GM18861 (cell line): ENCODE measurements at regions not wholly inside any gene's neighbourhood (a gene's known extent, or its start where the extent isn't known, plus 50 kb on each side); places are given as distances from the start of the nearest gene placed in this dataset.

Experiments
- ATAC-seq: cut with Tn5 transposase; IDR thresholded peaks from one replicate; pipeline ENCODE4 v1.9.1; 2021; ENCODE audit not compliant: unreplicated experiment

DNA sequence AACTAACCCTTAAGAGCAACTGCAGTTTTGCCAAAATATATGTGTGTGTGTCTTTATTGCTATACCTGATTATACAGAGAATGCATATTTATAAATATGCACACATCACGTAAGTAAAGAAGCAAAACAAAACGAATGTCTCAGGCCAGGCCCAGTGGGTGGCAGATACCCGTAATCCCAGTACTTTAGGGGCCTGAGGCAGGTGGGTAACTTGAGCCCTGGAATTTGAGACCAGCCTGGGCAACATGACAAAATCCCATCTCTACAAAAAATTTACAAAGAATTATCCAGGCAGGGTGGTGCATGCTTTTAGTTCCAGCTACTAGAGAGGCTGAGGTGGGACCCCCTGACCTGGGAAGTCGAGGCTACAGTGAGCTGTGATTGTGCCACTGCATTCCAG is 745.3 kb downstream of the SATB2 start:
- ATAC-seq, result no peak

DNA sequence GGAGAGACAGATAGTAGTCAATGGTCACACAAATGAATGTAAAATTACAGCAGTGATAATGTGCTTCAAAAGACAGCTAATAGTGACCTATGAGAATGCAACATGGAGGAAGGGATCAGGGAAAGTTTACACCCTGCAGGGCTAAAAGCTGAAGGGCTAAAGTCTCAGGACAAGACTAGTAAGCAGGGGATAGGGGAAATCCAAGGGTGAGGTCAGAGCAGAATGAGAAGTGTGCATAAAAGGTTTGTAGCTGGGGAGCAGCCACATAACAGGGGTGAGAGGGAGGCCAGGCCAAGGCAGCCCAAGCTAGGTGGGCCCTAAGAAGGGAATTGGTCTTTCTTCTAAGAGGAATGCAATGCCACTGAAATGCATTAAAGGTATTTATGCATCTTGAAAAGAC is 746.3 kb downstream of the SATB2 start:
- no peak for ATAC-seq

DNA sequence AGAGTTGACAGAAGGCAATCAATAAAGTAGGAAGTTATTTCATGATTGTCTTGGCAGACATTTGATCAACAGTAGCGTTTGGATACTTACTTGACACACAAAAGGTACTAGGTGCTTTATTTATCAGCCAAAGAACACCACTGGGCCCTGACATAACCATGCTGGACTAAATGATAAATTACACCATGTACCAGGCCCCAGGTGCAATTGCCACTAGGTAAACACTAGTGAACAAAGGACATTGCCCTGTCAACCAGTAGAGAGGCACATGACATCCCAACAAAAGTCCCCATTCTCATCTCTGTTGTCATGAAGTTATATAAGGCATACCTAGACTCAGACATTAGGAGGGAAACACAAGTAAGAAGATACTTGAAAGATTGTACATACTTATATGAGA is 747.2 kb downstream of the SATB2 start:
- no peak for ATAC-seq

DNA sequence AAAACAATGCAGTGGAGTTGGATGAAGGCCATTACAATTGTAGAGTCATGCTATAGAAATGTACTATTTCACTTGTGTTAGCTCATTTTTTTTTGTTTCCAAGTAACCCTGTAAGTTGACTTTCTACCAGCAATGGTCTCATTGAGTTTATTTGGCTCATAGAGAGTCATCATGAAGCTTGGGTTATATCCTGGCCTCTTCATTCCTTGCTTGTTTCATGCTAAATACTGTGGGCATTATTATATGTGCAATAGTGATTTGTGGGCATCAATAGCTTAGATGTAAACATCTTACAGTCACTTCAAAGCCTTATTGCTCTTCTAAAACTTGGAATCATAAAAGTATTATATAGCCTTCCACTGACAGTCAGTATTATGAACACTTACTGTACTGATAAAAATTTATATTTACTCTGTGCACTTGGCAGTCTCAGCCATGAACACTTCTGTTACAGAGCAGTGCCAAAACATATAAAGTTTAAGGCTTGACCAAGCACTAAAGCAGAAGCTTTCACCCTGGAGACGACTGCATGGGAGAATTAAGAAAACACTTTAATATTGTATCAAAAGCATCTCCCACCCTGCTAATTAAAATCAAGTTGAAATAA is 751.2 kb downstream of the SATB2 start:
- ATAC-seq, result no peak

DNA sequence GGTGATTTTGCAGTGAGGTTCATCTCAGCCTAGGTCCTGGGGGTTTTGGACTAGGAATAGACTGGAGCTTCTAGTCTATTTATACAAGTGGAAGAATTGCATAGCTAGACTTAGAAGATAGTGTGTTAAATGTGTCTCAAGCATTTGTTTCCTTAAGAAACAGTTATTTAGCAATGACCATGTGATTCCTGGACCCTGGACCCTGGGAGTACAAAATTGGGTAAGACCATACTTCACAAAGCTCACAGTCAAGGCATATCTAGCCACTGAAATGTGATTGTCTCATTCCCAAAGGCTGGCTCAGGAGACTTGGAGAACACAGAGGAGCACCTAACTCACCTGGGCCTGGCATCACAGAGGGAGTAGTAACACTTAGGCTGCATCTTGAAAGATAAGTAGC is 754.5 kb downstream of the SATB2 start:
- no peak for ATAC-seq

DNA sequence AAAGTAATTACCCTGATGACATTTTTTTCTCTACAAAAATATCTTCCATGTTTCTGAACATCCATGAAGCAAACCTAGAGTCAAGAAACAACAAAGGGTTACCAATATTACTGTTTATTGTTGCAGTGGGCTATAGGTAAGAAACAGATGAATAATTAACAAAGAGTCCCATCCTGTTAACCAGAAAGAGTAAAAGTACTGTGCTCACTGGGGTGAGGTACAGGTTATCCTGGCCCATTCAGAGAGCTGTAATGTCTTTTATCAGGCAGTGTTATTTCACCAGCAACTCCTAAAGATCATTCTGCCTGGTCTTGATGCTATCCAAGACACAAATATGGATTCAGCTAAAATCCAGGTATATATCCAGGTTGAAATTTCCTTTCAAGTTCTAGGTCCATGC is 754.9 kb downstream of the SATB2 start:
- ATAC-seq, result peak; percentile 50

DNA sequence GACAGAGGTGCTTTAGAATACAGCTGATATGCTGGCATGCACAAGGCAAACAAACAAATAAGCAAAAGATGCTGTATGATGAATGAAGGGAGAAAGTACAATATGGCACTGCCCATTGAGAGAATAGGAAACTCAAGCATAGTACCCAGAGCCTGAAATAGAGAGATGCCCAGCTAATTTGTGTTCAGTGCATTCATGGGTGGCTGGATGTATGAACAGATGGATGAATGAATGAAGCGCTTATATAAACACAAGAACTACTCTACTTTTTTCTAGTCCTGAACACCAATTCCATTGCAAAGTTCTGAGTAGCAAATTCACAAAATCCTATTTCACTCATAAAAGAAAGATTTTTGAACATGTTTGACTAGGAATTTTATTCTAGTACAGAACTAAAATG is 756.3 kb downstream of the SATB2 start:
- no peak for ATAC-seq

DNA sequence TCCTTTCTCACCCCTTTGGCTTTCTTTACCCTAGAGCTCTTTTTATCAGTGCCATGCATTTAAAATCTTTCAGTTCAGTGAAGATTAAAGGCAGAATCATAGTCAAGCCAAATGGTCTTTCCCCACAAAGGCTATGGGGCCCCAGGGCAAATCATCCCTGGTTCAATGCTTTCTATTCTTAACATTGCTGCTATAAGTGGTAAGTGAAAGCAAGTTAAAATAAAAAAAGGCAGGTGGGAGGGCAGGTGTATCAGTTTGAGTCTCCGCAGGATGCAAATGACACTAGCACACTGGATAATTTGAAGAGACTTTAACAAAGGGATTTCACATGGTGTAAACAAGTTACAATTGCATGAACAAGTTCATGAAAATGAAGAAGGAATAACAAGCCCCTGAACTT is 757.4 kb downstream of the SATB2 start:
- ATAC-seq, result no peak

DNA sequence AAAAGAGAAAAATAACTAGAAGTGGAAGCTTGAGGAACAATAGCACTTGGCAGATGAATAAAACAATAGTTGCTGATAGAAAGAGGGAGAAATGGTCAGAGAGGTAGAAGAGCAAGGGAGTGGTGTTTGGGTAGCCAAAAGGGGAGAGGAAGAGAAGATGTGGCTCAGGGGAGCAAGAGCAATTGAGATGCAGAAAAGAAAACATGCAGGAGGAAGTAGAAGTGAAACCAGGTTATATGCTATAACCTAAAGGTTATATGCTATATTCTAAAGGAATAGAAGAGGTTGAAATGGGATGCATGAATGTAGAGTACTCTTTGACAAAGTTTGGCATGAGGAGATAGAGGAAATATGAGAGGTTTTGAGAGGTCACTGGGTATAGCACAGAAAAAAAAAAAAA is 759.5 kb downstream of the SATB2 start:
- ATAC-seq, result no peak

DNA sequence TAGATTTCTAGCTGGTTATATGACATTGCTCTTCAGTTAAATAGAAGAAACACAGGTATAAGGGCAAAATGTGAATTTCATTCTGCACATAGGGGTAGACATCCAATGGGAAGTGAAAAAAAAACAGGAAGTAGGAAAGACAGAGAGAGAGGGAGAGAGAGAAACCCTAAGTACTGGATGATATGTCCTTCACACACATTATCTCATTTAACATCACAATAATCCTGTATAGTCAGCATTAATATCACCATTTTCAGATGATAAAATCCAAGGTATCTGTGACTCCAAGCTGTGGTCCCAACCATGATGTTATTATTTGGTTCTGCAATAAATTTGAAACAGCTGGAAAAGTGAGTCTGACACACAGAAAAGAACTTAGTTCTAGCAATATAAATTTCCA is 759.9 kb downstream of the SATB2 start:
- ATAC-seq, result no peak

DNA sequence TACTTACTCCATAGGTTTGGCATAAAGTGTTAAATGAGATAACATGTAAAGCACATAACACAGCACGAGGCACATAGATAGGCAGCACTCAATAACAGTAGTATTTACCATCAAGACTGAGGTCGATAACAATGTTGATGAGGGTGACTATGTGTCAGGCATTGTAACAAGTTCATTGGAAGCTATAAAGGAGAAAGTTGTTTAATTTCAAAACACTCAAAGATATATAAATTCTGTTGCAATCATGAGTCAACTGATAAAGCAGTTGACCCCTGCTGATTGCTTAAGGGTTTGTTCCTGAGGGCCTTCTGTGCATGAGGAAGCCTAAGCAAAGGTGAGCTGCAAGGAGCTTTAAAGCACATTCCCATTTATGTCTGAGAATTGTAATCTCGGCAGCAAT is 760.5 kb downstream of the SATB2 start:
- no peak for ATAC-seq

DNA sequence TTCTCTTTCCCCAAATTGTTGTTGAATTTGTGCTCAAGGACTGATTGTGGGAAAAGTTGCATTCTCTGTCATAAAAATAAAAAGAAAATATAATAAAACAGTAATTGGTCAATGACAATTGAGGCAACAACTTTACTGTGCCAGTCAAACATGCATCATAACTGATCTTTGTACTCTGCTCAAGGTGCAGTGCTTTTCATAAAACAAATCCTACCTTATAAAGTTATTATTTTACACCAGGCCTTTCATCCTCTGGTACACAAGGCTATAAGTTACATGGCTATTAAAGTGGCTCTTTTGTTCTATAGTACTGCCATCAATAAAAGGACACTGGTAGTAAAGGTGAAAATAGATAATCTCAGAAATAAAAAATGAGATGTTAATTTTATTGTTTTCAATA is 761.9 kb downstream of the SATB2 start:
- ATAC-seq, result no peak

DNA sequence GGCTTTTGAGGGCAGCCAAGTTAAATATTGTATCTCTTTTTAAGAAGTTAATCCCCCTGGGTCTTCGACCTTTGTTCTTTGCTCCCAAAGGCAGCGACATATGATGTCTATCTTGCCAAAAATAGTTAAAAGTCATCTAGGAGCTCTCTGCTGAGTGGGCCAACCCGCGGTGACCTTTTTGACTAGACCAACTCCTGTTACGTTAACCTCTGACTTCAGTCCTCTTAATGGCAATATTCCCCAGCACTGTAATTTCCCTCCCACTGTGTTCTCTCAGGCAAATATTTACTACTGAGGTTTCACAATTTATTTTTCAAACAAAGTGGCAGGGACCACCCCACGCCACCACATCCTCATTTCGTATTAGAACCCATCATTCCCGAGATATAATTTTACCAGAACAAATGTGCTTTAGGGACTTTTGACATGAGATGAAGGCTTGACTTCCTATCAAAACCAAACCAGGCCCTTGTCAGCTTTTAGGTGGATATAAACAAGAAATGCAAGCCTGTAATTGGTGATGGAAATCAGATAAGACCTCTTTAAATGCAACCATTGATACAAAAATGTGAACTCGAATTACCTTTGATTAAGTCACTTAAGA is 764.7 kb downstream of the SATB2 start:
- ATAC-seq, result no peak

DNA sequence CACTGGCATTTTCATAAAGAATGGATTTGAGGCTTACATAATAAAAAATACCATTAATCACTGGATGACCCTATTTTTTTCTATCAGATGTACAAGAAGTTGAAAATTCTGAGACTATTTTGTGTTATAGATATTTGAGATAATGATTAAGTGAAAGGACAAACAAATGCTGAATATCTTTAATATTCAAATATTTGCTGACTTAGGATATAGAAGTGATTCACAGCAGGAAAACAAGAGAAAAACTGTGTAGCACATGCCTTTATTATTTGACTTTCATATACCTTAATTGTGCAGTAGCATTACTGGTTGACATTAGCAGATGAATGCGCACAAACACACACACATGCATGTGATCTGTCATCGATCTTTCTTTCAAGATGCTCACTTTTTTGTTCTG is 766.5 kb downstream of the SATB2 start:
- ATAC-seq, result no peak

DNA sequence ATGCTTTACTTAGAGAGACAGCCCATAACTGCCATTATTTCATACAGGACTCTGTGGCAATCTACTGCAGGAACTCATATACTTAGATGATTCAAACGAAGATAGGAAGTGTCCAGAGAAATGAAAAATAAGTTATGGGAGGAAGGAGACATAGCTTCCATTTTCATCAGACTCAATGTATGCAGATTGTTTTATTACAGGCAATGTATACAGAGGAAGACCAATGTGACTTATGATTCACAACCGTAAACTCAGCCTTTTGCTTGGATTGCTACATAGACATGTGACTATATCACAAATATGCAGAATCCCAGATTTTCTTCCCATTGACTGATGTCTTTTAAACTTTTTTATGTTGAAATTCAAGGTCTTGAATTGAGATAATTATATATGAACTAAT is 793.4 kb downstream of the SATB2 start:
- no peak for ATAC-seq

DNA sequence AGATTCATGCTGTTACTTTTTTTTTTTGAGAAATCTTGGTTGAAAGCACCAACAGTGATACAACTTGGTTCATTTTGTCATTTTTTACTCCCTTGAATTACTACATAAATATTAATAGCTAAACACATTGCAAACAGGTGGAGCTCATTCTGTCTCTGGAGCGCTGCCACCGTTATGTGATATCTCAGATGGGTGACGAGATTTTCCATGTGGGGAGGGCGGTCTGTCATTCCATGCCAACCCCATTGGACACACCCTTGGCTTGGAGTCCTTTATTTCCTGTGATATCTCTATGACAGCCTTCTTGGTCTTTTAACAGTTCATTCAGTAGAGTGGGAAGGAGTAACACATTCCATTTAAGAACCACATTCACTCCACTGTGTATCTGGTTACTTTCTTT is 794.8 kb downstream of the SATB2 start:
- ATAC-seq, result no peak

DNA sequence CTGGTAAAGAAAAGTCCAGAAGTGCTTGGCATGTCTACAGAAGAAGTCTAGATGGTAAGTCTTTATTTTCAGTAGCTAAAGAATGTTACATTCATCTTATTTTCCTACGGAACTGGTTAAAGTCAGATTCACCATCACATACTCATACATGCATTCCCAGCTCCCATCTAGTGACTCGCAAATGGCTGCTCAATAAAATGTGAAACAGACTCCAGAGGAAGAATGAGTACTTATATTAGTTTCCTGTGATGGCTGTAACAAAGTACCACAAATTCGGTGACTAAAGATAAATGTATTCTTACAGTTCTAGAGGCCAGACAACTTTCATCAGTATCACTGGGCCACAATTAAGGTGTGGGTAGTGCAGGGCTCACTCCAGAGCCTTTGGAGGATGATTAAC is 797.2 kb downstream of the SATB2 start:
- ATAC-seq, result no peak

DNA sequence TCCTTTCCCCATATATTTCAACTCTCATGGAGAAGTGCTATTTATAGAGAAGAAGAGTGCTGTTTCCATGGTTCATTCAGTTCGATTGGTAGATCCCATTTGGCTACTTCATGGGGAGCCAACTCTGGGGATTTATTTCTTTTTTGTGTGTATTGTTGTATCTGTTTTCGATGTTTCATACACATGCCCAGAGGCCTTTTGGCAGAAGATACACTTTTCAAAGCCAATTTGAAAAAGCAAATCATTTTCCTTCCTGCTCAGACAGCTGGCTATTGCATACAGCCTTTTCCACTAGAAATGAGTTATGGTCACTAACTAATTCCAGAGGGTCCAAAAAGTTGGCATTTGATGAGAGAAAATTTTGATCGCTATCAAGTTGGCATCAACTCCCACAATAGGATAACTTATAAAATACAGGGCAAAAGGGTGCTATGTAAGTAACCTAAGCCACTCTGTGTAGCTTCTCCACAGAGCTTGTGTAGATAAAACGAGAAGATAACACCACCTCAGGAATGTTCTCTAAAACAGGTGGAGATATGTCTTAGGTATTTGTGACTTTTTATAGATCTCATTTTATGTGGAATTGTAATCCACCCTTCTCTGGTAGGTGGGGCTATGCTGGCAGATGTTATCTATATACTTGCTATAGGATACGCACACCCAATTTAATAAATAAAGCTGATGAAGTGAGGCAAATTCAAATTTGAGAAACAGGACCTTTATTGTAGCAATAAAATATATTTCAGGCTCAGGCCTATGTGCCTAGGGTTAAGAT is 798.5 kb downstream of the SATB2 start:
- ATAC-seq, result no peak

DNA sequence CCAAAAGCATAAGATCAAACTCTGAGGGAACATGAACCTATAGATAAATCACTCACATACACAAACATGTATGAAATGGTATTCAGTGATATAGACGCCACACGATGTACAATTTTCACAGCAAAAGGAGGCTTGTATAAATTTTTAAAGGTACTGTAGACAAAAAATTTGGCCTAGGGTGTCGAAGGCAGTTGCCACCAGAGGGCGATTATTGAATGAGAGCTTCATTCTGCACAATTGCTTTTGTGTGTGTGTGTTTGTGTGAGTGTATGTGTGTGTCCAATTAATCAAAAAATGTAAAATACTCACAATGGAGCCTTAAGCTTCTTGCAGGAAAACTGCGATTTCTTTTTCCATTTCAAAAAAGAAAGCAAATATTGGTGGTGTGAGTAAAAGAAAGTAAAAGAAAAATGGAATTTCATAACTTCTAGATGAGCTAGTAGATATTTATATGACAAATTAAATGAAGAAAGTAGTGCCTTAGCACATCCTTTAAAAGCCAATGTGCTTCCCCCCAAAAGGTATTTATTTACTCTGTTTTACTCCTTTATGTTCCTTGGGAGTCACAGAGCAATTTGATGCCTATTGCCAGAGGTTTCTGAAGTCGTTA is 800.1 kb downstream of the SATB2 start:
- no peak for ATAC-seq

DNA sequence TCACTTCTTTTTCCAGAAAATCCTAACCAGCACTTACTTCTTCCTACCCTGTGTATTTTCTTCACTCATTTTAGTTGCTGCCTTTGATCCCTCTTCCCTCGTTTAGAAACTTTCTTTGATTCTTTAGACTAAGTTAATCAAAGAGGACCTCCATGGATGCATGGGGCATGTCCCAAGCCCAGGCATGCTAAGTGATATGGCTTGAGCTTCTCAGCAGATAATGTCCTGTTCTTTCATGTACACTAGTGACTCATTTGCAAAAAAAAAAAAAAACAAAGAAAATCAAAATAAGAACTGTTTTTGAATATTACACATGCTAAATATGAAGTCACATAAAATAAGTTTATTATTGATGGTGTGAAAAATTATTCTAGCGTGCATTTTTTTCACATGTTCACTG is 800.9 kb downstream of the SATB2 start:
- ATAC-seq, result no peak

DNA sequence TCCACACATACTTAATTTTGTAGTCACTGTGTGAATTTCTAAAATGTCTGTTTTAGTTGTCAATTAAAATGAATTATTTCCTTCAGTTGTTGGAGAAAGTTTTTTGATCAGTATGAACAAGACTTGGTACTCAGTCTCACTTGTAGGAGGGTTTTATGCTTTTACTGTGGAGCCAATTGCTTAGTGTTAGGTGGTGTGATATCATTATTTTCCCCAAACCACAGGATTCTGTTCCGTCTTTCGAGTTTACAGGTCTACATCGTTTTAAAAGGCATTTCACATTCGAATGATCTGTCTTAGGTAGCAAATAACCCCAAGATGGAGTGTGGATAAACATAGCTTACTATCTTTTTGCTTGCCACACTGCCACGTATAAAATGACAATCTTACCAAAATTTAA is 803.1 kb downstream of the SATB2 start:
- no peak for ATAC-seq

DNA sequence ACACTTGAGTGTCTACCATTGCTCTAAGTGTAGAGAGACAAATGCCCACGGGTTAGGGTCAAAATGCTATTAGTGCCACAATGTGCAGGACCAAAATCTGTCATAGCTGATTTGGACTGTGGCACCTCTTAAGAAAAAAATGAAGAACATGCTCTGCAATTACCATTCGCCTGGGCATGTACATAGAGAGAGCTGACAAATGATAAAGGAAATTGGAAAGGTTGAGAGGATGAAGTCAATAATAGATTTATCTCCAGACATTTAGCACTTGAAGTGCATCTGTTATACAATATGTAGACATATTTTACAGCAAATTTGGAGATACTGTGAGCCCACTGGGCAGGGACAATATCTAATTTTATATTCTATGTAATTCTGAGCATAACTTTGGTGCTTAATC is 804.4 kb downstream of the SATB2 start:
- no peak for ATAC-seq
